Cardiac fibroblast (primary cell): ENCODE measurements at regions not wholly inside any gene's neighbourhood (a gene's known extent, or its start where the extent isn't known, plus 50 kb on each side); places are given as distances from the start of the nearest gene placed in this dataset.

Experiments
- DNase-seq, 2 donors: peaks; one replicate each; pipeline versions ENCODE4 v3.0.0 to v3.0.0-alpha.2; 2010; ENCODE audit warnings: low read depth in 2 of 2
- H3K4me3 ChIP-seq, 2 donors: replicated peaks in 1 of 2; 1 replicate in 1 of 2; 2 replicates in 1 of 2; pipeline ENCODE4 v1.5.1; 2011; ENCODE audit warnings: low read depth in 2 of 2, low read length in 2 of 2, mild to moderate bottlenecking in 2 of 2, moderate library complexity in 1 of 2
- CTCF ChIP-seq: IDR thresholded peaks from one replicate; pipeline ENCODE4 v1.5.1; 2011; ENCODE audit warnings: low read depth, mild to moderate bottlenecking, low read length, inconsistent platforms

DNA sequence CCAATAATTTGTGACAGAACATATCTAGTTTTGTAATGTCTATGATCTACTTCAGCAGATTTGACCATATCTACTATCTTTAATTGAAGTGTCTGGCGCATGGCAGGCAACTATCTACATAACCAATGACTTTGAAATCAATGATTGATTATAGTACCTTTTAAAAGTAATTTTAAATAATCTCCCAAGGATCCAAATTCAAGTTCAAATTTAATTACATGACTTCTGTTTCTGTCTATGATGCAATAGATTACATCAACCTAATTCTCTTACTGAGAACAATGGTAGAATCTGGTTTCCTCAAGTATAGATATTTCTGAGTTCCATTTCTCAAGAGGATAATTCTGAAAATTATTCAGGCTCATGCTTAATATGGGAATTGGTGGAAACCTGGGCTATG is 177.4 kb upstream of the IL15 start:
- peak in 1 of 2 donors; percentile 30 for DNase-seq
- H3K4me3 ChIP-seq = no peak overlapping the region
- TF ChIP-seq CTCF = no peak

DNA sequence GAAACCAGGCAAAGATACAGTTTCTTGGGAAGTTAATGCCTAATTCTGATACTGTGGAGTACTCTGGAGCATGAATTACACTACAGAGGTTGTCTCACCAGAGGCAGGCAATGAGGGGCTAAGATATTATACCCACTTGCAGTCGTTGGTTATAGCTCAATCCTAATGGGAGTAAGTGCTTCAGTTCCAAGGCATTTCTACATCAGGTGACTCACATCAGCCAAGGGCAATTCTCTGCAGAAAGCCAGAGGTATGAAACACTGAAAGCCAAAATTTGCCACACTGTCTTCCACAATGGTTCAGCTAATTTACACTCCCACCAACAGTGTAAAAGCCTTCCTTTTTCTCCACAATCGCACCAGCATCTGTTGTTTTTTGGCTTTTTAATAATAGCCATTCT is 174.0 kb upstream of the IL15 start:
- no peak overlapping the region for H3K4me3 ChIP-seq
- DNase-seq = peak in 1 of 2 donors; percentile 18
- no peak for TF ChIP-seq CTCF

DNA sequence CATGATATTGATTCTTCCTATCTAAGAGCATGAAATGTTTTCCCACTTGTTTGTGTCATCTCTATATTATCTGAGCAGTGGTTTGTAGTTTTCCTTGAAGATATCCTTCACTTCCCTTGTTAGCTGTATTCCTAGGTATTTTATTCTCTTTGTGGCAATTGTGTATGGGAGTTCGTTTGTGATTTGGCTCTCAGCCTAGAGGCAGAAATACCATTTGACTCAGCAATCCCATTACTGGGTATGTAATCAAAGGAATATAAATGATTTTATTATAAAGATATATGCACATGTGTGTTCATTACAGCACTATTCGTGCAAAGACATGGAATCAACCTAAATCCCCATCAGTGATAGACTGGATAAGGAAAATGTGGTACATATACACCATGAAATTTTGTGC is 172.7 kb upstream of the IL15 start:
- no peak overlapping the region for H3K4me3 ChIP-seq
- DNase-seq = no peak
- TF ChIP-seq CTCF = no peak

GRCh38 chr4:141464366-141464765 is 172.0 kb upstream of the IL15 start:
- no peak for DNase-seq
- no peak for TF ChIP-seq CTCF
- no peak overlapping the region for H3K4me3 ChIP-seq

DNA sequence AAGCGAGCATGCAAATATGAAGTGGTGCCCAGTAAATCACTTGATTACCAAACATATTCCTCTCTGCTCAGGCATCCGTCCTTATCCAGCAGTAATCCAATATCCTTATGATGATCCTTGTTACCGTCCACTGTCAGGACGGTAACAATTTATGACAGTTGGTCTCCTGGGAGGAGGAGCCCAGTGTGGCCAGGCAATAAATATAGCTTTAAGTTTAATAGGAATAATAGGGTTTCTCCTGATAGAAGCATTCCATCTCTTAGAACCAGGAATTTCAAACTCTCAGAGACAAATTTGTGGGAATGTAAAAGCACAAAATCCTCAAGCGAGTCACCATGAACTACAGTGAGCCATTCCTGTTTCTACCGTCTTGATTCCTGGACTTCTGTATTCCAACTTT is 171.2 kb upstream of the IL15 start:
- TF ChIP-seq CTCF = no peak
- no peak overlapping the region for H3K4me3 ChIP-seq
- no peak for DNase-seq

DNA sequence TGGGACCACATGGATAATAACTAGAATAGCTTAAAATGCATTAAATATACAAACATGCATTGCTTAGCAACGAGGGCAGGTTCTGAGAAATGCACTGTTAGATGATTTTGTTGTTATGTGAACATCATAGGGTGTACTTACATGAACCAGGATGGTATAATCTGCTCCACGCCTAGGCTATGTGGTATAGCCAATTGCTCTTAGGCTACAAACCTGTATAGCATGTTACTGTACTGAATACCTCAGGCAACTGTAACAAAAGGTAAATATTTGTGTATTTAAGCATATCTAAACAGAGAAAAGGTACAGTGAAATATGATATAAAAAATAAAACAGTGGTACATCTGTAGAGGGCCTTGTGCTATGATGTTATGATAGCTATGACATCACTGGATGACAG is 169.2 kb upstream of the IL15 start:
- no peak overlapping the region for H3K4me3 ChIP-seq
- no peak for DNase-seq
- TF ChIP-seq CTCF = no peak

- no peak for DNase-seq
- no peak for TF ChIP-seq CTCF
- no peak overlapping the region for H3K4me3 ChIP-seq
Measured at GRCh38 chr4:141469392-141469791, 167.0 kb upstream of the IL15 start.
